ENCODE measurements at regions not wholly inside any gene's neighbourhood (a gene's known extent, or its start where the extent isn't known, plus 50 kb on each side); places are given as distances from the start of the nearest gene placed in this dataset.

GRCh38 chr4:155434904-155435303, 58.1 kb upstream of the MAP9 start:
- Histone ChIP-seq H3K9me3 (ENCODE audit: control extremely low read depth in 1 of 3, control insufficient read depth in 2 of 3, insufficient read depth in 1 of 3, low read length in 2 of 3) (no peaks in the 10 kb centered on the region), H3K4me1 (ENCODE audit: control insufficient read depth in 2 of 2, insufficient read depth in 2 of 2, low read length in 2 of 2) (no peaks in the 10 kb centered on the region), H3K36me3 (replicated peaks in 1 of 2; ENCODE audit: control extremely low read depth in 1 of 2, control insufficient read depth in 1 of 2, extremely low read depth in 1 of 2, insufficient read depth in 2 of 2, low read length in 1 of 2) (no peaks in the 10 kb centered on the region), H3K79me2 (ENCODE audit: control insufficient read depth, insufficient read depth, low read length) (no peaks in the 10 kb centered on the region), H3K27me3 (replicated peaks in 1 of 4; ENCODE audit: control extremely low read depth in 1 of 4, control insufficient read depth in 3 of 4, insufficient read depth in 4 of 4, low read length in 3 of 4) (no peaks in the 10 kb centered on the region), H3K27ac (ENCODE audit: low read length in 2 of 2) (no peak overlapping the region), H2AFZ (ENCODE audit: insufficient read depth, low read depth, low read length, poor library complexity, severe bottlenecking) (no peak overlapping the region), H3K4me3 (ENCODE audit: control extremely low read depth in 1 of 5, extremely low read depth in 1 of 5, insufficient read depth in 1 of 5, low read depth in 2 of 5, low read length in 4 of 5) (no peak overlapping the region), H4K20me1 (ENCODE audit: control insufficient read depth, insufficient read depth, low read length, poor library complexity, severe bottlenecking) (no peaks in the 10 kb centered on the region), H3K4me2 (replicated peaks; ENCODE audit: low read depth, low read length, poor library complexity, severe bottlenecking) (no peak overlapping the region), H3K9ac (ENCODE audit: low read length) (no peak overlapping the region)
- no peaks in the 10 kb centered on the region for H3K4me1 Mint-ChIP-seq
- CTCF ChIA-PET = no interaction called here
- no peak for ATAC-seq (ENCODE audit: low read depth)
- DNase-seq = no peak
- no peaks in the 10 kb centered on the region for H3K9me3 Mint-ChIP-seq (ENCODE audit: insufficient read depth)
- TF ChIP-seq EZH2 (IDR thresholded peaks at IDR 0.05; ENCODE audit: borderline replicate concordance, insufficient read depth, low read depth, low read length, poor library complexity, severe bottlenecking) (no peak), CTCF (IDR thresholded peaks at IDR 0.05) (no peak)
- 100% methylated on average over 1 of the region's 3 CpGs for WGBS (ENCODE audit: insufficient coverage)
- no peaks in the 10 kb centered on the region for H3K27me3 Mint-ChIP-seq
- H3K4me3 Mint-ChIP-seq = no peak overlapping the region
- POLR2A ChIA-PET = no interaction called here
- intact Hi-C loops (cut with micrococcal nuclease) = no loop called here
- H3K27ac Mint-ChIP-seq = no peak overlapping the region

GRCh38 chr4:155434366-155434765, 57.6 kb upstream of the MAP9 start:
- no peak overlapping the region for H3K27ac Mint-ChIP-seq
- no peak overlapping the region for H2AFZ ChIP-seq (ENCODE audit: insufficient read depth, low read depth, low read length, poor library complexity, severe bottlenecking)
- no peaks in the 10 kb centered on the region for H3K27me3 Mint-ChIP-seq
- WGBS (ENCODE audit: insufficient coverage) = no CpG with 5 or more reads among the region's 1 CpG
- H3K4me2 ChIP-seq (replicated peaks; ENCODE audit: low read depth, low read length, poor library complexity, severe bottlenecking) = no peak overlapping the region
- H3K9me3 Mint-ChIP-seq (ENCODE audit: insufficient read depth) = peaks cover 1% of the 10 kb centered on the region
- no peak overlapping the region for H3K4me3 Mint-ChIP-seq
- H3K4me1 ChIP-seq (ENCODE audit: control insufficient read depth in 2 of 2, insufficient read depth in 2 of 2, low read length in 2 of 2) = no peaks in the 10 kb centered on the region
- H3K36me3 ChIP-seq (replicated peaks in 1 of 2; ENCODE audit: control extremely low read depth in 1 of 2, control insufficient read depth in 1 of 2, extremely low read depth in 1 of 2, insufficient read depth in 2 of 2, low read length in 1 of 2) = no peaks in the 10 kb centered on the region
- DNase-seq (no peak), ATAC-seq (ENCODE audit: low read depth) (no peak)
- ChIA-PET POLR2A (no interaction called here), CTCF (no interaction called here)
- no peak overlapping the region for H3K27ac ChIP-seq (ENCODE audit: low read length in 2 of 2)
- intact Hi-C loops (cut with micrococcal nuclease) = no loop called here
- H3K27me3 ChIP-seq (replicated peaks in 1 of 4; ENCODE audit: control extremely low read depth in 1 of 4, control insufficient read depth in 3 of 4, insufficient read depth in 4 of 4, low read length in 3 of 4) = no peaks in the 10 kb centered on the region
- TF ChIP-seq CTCF (IDR thresholded peaks at IDR 0.05) (no peak), EZH2 (IDR thresholded peaks at IDR 0.05; ENCODE audit: borderline replicate concordance, insufficient read depth, low read depth, low read length, poor library complexity, severe bottlenecking) (no peak)
- no peaks in the 10 kb centered on the region for H3K4me1 Mint-ChIP-seq
- H3K79me2 ChIP-seq (ENCODE audit: control insufficient read depth, insufficient read depth, low read length) = no peaks in the 10 kb centered on the region
- H4K20me1 ChIP-seq (ENCODE audit: control insufficient read depth, insufficient read depth, low read length, poor library complexity, severe bottlenecking) = no peaks in the 10 kb centered on the region
- no peaks in the 10 kb centered on the region for H3K9me3 ChIP-seq (ENCODE audit: control extremely low read depth in 1 of 3, control insufficient read depth in 2 of 3, insufficient read depth in 1 of 3, low read length in 2 of 3)
- no peak overlapping the region for H3K9ac ChIP-seq (ENCODE audit: low read length)
- no peak overlapping the region for H3K4me3 ChIP-seq (ENCODE audit: control extremely low read depth in 1 of 5, extremely low read depth in 1 of 5, insufficient read depth in 1 of 5, low read depth in 2 of 5, low read length in 4 of 5)
